ENCODE measurements at regions not wholly inside any gene's neighbourhood (a gene's known extent, or its start where the extent isn't known, plus 50 kb on each side); places are given as distances from the start of the nearest gene placed in this dataset.
A peak's percentile ranks its signal among the peaks of the same experiment; 100 is the strongest.
"Not testable (repeated sequence)": the region's sequence is repeated elsewhere in the genome, so short reads cannot be mapped to it uniquely, and the experiment has no call there.

GRCh38 chr7:17020250-17020649 is 138.5 kb upstream of the AGR3 start:
- DNase-seq, result no peak

GRCh38 chr7:17021205-17021604 is 139.4 kb upstream of the AGR3 start:
- no peak for DNase-seq

- DNase-seq, result peak; percentile 81
Measured at GRCh38 chr7:17022920-17023319, 141.1 kb upstream of the AGR3 start.

GRCh38 chr7:17026269-17026668 is 144.5 kb upstream of the AGR3 start:
- no peak for DNase-seq

- no peak for DNase-seq
Measured at GRCh38 chr7:17027143-17027788, 145.5 kb upstream of the AGR3 start.

GRCh38 chr7:17027789-17028152 is 146.0 kb upstream of the AGR3 start:
- DNase-seq, result no peak

- DNase-seq, result peak; percentile 52
Measured at GRCh38 chr7:17029150-17029549, 147.4 kb upstream of the AGR3 start.

- peak; percentile 6 for DNase-seq
Measured at GRCh38 chr7:17030559-17030958, 148.8 kb upstream of the AGR3 start.

- DNase-seq, result no peak
Measured at GRCh38 chr7:17031906-17032551, 150.2 kb upstream of the AGR3 start.

- DNase-seq, result no peak
Measured at GRCh38 chr7:17033245-17033644, 151.5 kb upstream of the AGR3 start.

- no peak for DNase-seq
Measured at GRCh38 chr7:17036584-17036983, 154.8 kb upstream of the AGR3 start.

GRCh38 chr7:17037356-17037755 is 155.6 kb upstream of the AGR3 start:
- no peak for DNase-seq

- DNase-seq, result no peak
Measured at GRCh38 chr7:17038160-17038782, 156.5 kb upstream of the AGR3 start.

GRCh38 chr7:17038783-17039170 is 157.0 kb upstream of the AGR3 start:
- DNase-seq, result no peak

GRCh38 chr7:17039372-17039771 is 157.6 kb upstream of the AGR3 start:
- no peak for DNase-seq

- no peak for DNase-seq
Measured at GRCh38 chr7:17040716-17041115, 158.9 kb upstream of the AGR3 start.

- peak; percentile 56 for DNase-seq
Measured at GRCh38 chr7:17041324-17041723, 159.5 kb upstream of the AGR3 start.

GRCh38 chr7:17042211-17042610 is 160.4 kb upstream of the AGR3 start:
- DNase-seq, result no peak

GRCh38 chr7:17043012-17043877 is 161.5 kb upstream of the AGR3 start:
- DNase-seq, result no peak

- DNase-seq, result no peak
Measured at GRCh38 chr7:17044396-17044795, 162.6 kb upstream of the AGR3 start.

- DNase-seq, result no peak
Measured at GRCh38 chr7:17044861-17045260, 163.1 kb upstream of the AGR3 start.

GRCh38 chr7:17046259-17046658 is 164.5 kb upstream of the AGR3 start:
- no peak for DNase-seq

GRCh38 chr7:17046666-17047065 is 164.9 kb upstream of the AGR3 start:
- no peak for DNase-seq

- not testable (repeated sequence) for DNase-seq
Measured at GRCh38 chr7:17053164-17053563, 171.4 kb upstream of the AGR3 start.

Data from CD4-positive, alpha-beta T cell treated with Interleukin-4 for 4 hours (primary cell).